Lower leg skin (tissue), 3 donors: ENCODE measurements at regions not wholly inside any gene's neighbourhood (a gene's known extent, or its start where the extent isn't known, plus 50 kb on each side); places are given as distances from the start of the nearest gene placed in this dataset.

Experiments
- CTCF ChIP-seq, 3 donors: fragments of 450-650 bp; IDR thresholded peaks; one replicate each; pipeline ENCODE4 v1.5.1; 2016; ENCODE audit warnings: antibody characterized with exemption in 3 of 3, mild to moderate bottlenecking in 3 of 3, moderate library complexity in 2 of 3
- POLR2A ChIP-seq, 2 donors: fragments of 450-650 bp; IDR thresholded peaks; one replicate each; pipeline ENCODE4 v1.6.1; 2016 to 2017; ENCODE audit warnings: antibody characterized with exemption in 2 of 2, mild to moderate bottlenecking in 1 of 2, moderate library complexity in 1 of 2

GRCh38 chr9:88259001-88259400 is 120.7 kb upstream of the SPATA31C2 start:
- TF ChIP-seq CTCF (IDR thresholded peaks at IDR 0.05): no peak
- no peak for TF ChIP-seq POLR2A (IDR thresholded peaks at IDR 0.05)
